K562 (cell line): ENCODE measurements at regions not wholly inside any gene's neighbourhood (a gene's known extent, or its start where the extent isn't known, plus 50 kb on each side); places are given as distances from the start of the nearest gene placed in this dataset.

Source experiments
- CBFB ChIP-seq: sonication (generic); formaldehyde crosslinking; IDR thresholded peaks from 2 replicates; pipeline ENCODE4 v1.4.0; 2020; ENCODE audit warnings: mild to moderate bottlenecking, missing genetic modification reagents
- ESRRB ChIP-seq: fragments of 250-450 bp; sonication (Bioruptor Pico); IDR thresholded peaks from 2 replicates; pipeline ENCODE4 v1.5.0; 2020; ENCODE audit warnings: mild to moderate bottlenecking, moderate library complexity, borderline replicate concordance
- MCM5 ChIP-seq: fragments of 450-650 bp; IDR thresholded peaks from 2 replicates; pipeline ENCODE4 v1.6.1; 2016; ENCODE audit warnings: low read depth
- RAD21 ChIP-seq, 2 experiments: fragments of 250-450 bp in 1 of 2; fragments of 450-650 bp in 1 of 2; sonication (Bioruptor Pico) in 1 of 2; formaldehyde crosslinking in 1 of 2; IDR thresholded peaks in 1 of 2; conservative IDR thresholded peaks in 1 of 2; 2 replicates each; pipeline versions ENCODE4 v1.4.0 to v1.8.0; 2020 to 2022; ENCODE audit warnings: mild to moderate bottlenecking in 2 of 2, moderate library complexity in 1 of 2
- SMC3 ChIP-seq: conservative IDR thresholded peaks from 2 replicates; pipeline ENCODE4 v1.6.1; 2011; ENCODE audit warnings: low read depth, low read length, improper control_type of control experiment; ENCODE audit not compliant: insufficient read depth
- THRAP3 ChIP-seq: fragments of 450-650 bp; IDR thresholded peaks from 2 replicates; pipeline ENCODE4 v1.6.1; 2016; ENCODE audit warnings: mild to moderate bottlenecking, inconsistent platforms, borderline replicate concordance
- TF ChIP-seq, protein P1 (sequence below): sonication (generic); formaldehyde crosslinking; IDR thresholded peaks from 2 replicates; pipeline ENCODE4 v1.8.1; 2023; ENCODE audit warnings: mild to moderate bottlenecking, missing genetic modification reagents
- TF ChIP-seq, protein P2 (sequence below), 3 experiments: IDR thresholded peaks in 2 of 3; conservative IDR thresholded peaks in 1 of 3; 2 replicates each; pipeline ENCODE4 v1.5.1; 2011 to 2012; ENCODE audit warnings: low read length in 3 of 3, mild to moderate bottlenecking in 3 of 3, control low read depth in 2 of 3, improper control_type of control experiment in 1 of 3, inconsistent platforms in 1 of 3, low read depth in 1 of 3, mixed read lengths in 1 of 3, moderate library complexity in 1 of 3; ENCODE audit not compliant: insufficient read depth in 2 of 3
- TF ChIP-seq, protein P3 (sequence below): fragments of 200-600 bp; sonication (generic); IDR thresholded peaks from one replicate; pipeline ENCODE4 v1.6.1; 2012; ENCODE audit warnings: mild to moderate bottlenecking, low read depth, low read length, inconsistent platforms

DNA sequence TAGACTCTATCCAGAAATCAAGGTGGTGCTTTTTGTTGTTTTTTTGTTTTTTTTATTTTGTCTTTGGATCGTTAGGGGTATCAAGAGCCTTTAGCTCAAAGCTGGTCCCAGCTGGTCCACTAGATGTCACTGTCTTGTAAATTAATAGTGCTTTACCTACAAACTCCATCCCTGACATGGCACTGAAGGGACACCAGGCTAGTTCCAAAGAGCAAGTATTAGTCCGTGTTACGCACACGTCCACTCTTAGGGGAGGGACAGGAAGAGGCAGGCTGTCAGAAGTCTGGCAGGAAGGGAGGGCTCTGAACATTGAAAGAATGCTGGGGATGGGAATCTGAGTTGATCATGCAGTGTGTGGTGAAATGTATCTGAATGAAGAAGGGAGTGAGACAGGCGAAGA, 85.9 kb upstream of the CCBE1 start (continued):
- TF ChIP-seq, protein P1, sequence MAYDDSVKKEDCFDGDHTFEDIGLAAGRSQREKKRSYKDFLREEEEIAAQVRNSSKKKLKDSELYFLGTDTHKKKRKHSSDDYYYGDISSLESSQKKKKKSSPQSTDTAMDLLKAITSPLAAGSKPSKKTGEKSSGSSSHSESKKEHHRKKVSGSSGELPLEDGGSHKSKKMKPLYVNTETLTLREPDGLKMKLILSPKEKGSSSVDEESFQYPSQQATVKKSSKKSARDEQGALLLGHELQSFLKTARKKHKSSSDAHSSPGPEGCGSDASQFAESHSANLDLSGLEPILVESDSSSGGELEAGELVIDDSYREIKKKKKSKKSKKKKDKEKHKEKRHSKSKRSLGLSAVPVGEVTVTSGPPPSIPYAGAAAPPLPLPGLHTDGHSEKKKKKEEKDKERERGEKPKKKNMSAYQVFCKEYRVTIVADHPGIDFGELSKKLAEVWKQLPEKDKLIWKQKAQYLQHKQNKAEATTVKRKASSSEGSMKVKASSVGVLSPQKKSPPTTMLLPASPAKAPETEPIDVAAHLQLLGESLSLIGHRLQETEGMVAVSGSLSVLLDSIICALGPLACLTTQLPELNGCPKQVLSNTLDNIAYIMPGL (CRISPR knock-in tag), result no peak
- TF ChIP-seq, protein P2, sequence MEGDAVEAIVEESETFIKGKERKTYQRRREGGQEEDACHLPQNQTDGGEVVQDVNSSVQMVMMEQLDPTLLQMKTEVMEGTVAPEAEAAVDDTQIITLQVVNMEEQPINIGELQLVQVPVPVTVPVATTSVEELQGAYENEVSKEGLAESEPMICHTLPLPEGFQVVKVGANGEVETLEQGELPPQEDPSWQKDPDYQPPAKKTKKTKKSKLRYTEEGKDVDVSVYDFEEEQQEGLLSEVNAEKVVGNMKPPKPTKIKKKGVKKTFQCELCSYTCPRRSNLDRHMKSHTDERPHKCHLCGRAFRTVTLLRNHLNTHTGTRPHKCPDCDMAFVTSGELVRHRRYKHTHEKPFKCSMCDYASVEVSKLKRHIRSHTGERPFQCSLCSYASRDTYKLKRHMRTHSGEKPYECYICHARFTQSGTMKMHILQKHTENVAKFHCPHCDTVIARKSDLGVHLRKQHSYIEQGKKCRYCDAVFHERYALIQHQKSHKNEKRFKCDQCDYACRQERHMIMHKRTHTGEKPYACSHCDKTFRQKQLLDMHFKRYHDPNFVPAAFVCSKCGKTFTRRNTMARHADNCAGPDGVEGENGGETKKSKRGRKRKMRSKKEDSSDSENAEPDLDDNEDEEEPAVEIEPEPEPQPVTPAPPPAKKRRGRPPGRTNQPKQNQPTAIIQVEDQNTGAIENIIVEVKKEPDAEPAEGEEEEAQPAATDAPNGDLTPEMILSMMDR (IDR thresholded peaks at IDR 0.05 in 2 of 3, conservative IDR thresholded peaks at IDR 0.05 in 1 of 3; ENCODE audit: insufficient read depth in 2 of 3, low read depth in 1 of 3, low read length in 3 of 3), result peak; percentile 5 to 49 (median 31); a peak in 3 of 6 replicates
- TF ChIP-seq, protein P3, sequence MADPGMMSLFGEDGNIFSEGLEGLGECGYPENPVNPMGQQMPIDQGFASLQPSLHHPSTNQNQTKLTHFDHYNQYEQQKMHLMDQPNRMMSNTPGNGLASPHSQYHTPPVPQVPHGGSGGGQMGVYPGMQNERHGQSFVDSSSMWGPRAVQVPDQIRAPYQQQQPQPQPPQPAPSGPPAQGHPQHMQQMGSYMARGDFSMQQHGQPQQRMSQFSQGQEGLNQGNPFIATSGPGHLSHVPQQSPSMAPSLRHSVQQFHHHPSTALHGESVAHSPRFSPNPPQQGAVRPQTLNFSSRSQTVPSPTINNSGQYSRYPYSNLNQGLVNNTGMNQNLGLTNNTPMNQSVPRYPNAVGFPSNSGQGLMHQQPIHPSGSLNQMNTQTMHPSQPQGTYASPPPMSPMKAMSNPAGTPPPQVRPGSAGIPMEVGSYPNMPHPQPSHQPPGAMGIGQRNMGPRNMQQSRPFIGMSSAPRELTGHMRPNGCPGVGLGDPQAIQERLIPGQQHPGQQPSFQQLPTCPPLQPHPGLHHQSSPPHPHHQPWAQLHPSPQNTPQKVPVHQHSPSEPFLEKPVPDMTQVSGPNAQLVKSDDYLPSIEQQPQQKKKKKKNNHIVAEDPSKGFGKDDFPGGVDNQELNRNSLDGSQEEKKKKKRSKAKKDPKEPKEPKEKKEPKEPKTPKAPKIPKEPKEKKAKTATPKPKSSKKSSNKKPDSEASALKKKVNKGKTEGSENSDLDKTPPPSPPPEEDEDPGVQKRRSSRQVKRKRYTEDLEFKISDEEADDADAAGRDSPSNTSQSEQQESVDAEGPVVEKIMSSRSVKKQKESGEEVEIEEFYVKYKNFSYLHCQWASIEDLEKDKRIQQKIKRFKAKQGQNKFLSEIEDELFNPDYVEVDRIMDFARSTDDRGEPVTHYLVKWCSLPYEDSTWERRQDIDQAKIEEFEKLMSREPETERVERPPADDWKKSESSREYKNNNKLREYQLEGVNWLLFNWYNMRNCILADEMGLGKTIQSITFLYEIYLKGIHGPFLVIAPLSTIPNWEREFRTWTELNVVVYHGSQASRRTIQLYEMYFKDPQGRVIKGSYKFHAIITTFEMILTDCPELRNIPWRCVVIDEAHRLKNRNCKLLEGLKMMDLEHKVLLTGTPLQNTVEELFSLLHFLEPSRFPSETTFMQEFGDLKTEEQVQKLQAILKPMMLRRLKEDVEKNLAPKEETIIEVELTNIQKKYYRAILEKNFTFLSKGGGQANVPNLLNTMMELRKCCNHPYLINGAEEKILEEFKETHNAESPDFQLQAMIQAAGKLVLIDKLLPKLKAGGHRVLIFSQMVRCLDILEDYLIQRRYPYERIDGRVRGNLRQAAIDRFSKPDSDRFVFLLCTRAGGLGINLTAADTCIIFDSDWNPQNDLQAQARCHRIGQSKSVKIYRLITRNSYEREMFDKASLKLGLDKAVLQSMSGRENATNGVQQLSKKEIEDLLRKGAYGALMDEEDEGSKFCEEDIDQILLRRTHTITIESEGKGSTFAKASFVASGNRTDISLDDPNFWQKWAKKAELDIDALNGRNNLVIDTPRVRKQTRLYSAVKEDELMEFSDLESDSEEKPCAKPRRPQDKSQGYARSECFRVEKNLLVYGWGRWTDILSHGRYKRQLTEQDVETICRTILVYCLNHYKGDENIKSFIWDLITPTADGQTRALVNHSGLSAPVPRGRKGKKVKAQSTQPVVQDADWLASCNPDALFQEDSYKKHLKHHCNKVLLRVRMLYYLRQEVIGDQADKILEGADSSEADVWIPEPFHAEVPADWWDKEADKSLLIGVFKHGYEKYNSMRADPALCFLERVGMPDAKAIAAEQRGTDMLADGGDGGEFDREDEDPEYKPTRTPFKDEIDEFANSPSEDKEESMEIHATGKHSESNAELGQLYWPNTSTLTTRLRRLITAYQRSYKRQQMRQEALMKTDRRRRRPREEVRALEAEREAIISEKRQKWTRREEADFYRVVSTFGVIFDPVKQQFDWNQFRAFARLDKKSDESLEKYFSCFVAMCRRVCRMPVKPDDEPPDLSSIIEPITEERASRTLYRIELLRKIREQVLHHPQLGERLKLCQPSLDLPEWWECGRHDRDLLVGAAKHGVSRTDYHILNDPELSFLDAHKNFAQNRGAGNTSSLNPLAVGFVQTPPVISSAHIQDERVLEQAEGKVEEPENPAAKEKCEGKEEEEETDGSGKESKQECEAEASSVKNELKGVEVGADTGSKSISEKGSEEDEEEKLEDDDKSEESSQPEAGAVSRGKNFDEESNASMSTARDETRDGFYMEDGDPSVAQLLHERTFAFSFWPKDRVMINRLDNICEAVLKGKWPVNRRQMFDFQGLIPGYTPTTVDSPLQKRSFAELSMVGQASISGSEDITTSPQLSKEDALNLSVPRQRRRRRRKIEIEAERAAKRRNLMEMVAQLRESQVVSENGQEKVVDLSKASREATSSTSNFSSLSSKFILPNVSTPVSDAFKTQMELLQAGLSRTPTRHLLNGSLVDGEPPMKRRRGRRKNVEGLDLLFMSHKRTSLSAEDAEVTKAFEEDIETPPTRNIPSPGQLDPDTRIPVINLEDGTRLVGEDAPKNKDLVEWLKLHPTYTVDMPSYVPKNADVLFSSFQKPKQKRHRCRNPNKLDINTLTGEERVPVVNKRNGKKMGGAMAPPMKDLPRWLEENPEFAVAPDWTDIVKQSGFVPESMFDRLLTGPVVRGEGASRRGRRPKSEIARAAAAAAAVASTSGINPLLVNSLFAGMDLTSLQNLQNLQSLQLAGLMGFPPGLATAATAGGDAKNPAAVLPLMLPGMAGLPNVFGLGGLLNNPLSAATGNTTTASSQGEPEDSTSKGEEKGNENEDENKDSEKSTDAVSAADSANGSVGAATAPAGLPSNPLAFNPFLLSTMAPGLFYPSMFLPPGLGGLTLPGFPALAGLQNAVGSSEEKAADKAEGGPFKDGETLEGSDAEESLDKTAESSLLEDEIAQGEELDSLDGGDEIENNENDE, result no peak
- TF ChIP-seq RAD21 (CRISPR knock-in tag; conservative IDR thresholded peaks at IDR 0.05 in 1 of 2, IDR thresholded peaks at IDR 0.05 in 1 of 2) (peak in 1 of 2 experiments; percentile 48; a peak in 3 of 4 replicates), SMC3 (0 out of 2 replicates have a peak, but pooled peaks have one; percentile 22), ESRRB (CRISPR knock-in tag) (no peak), CBFB (CRISPR knock-in tag) (no peak), THRAP3 (no peak), MCM5 (no peak)
